CD4-positive, alpha-beta T cell treated with Interleukin-12 subunit alpha and Interleukin-12 subunit beta, for 1 hour (primary cell): ENCODE measurements at regions not wholly inside any gene's neighbourhood (a gene's known extent, or its start where the extent isn't known, plus 50 kb on each side); places are given as distances from the start of the nearest gene placed in this dataset.
"Not testable (repeated sequence)": the region's sequence is repeated elsewhere in the genome, so short reads cannot be mapped to it uniquely, and the experiment has no call there.

Experiments used
- DNase-seq: peaks from one replicate; pipeline ENCODE4 v3.0.0-alpha.2; 2020

GRCh38 chr2:184154438-184154837, 443.9 kb upstream of the ZNF804A start:
- DNase-seq: no peak

GRCh38 chr2:184155791-184156190, 442.5 kb upstream of the ZNF804A start:
- DNase-seq: no peak

GRCh38 chr2:184157141-184157540, 441.2 kb upstream of the ZNF804A start:
- no peak for DNase-seq

- no peak for DNase-seq
Observed at GRCh38 chr2:184162426-184162825, 435.9 kb upstream of the ZNF804A start.

- DNase-seq: not testable (repeated sequence)
Observed at GRCh38 chr2:184168823-184169222, 429.5 kb upstream of the ZNF804A start.

- DNase-seq: no peak
Observed at GRCh38 chr2:184169366-184169765, 429.0 kb upstream of the ZNF804A start.

GRCh38 chr2:184174493-184175104, 423.7 kb upstream of the ZNF804A start:
- no peak for DNase-seq

GRCh38 chr2:184178229-184178628, 420.1 kb upstream of the ZNF804A start:
- DNase-seq: no peak

- no peak for DNase-seq
Observed at GRCh38 chr2:184186436-184186835, 411.9 kb upstream of the ZNF804A start.

- no peak for DNase-seq
Observed at GRCh38 chr2:184187421-184187971, 410.8 kb upstream of the ZNF804A start.

- no peak for DNase-seq
Observed at GRCh38 chr2:184190725-184191124, 407.6 kb upstream of the ZNF804A start.

GRCh38 chr2:184192649-184193048, 405.7 kb upstream of the ZNF804A start:
- DNase-seq: no peak

GRCh38 chr2:184197413-184197812, 400.9 kb upstream of the ZNF804A start:
- DNase-seq: no peak

GRCh38 chr2:184198791-184199190, 399.5 kb upstream of the ZNF804A start:
- not testable (repeated sequence) for DNase-seq

GRCh38 chr2:184199274-184199673, 399.1 kb upstream of the ZNF804A start:
- DNase-seq: no peak

GRCh38 chr2:184201246-184201645, 397.1 kb upstream of the ZNF804A start:
- DNase-seq: no peak

- DNase-seq: no peak
Observed at GRCh38 chr2:184203661-184204060, 394.7 kb upstream of the ZNF804A start.

GRCh38 chr2:184205048-184205596, 393.2 kb upstream of the ZNF804A start:
- no peak for DNase-seq

GRCh38 chr2:184206045-184206444, 392.3 kb upstream of the ZNF804A start:
- no peak for DNase-seq

- DNase-seq: no peak
Observed at GRCh38 chr2:184210329-184210728, 388.0 kb upstream of the ZNF804A start.

GRCh38 chr2:184215745-184216144, 382.6 kb upstream of the ZNF804A start:
- DNase-seq: no peak

GRCh38 chr2:184256611-184257010, 341.7 kb upstream of the ZNF804A start:
- DNase-seq: no peak

GRCh38 chr2:184261331-184261730, 337.0 kb upstream of the ZNF804A start:
- DNase-seq: no peak

GRCh38 chr2:184261818-184262217, 336.5 kb upstream of the ZNF804A start:
- DNase-seq: no peak
